D721Med (cell line): ENCODE measurements at regions not wholly inside any gene's neighbourhood (a gene's known extent, or its start where the extent isn't known, plus 50 kb on each side); places are given as distances from the start of the nearest gene placed in this dataset.

Source experiments
- DNase-seq: peaks from one replicate; pipeline ENCODE4 v3.0.0; 2011; ENCODE audit warnings: low spot score; ENCODE audit not compliant: insufficient read length
- FAIRE-seq: peaks from 2 replicates; lab custom pipeline; 2011; peaks lifted over from hg19 to GRCh38; lab: Jason Lieb, UNC
- TF ChIP-seq, protein P1 (sequence below): IDR thresholded peaks from 2 replicates; pipeline ENCODE4 v1.5.1; 2012; ENCODE audit warnings: mild to moderate bottlenecking, control low read depth; ENCODE audit not compliant: insufficient read depth; ENCODE audit errors: missing control alignments

DNA sequence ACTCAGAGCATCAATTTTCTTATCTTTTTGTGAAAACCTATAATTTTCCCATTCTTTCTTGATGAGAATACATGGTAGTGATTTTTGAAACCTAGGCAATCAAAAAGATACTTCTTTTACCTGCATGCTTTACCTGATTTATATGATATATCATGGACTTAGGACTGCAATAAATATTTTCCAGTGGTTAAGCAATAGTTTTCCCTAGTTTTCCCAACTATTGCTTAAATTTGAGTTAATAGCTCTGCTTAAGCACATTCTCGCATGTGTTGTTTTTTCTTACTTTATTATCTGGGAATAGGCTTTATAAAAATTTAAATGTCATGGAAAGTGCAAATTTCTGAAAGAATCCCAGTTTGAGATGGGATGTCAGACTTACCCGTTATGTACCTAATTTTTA lies 465.1 kb upstream of the BCHE start:
- DNase-seq (no peak), FAIRE-seq (no peak)
- TF ChIP-seq, protein P1, sequence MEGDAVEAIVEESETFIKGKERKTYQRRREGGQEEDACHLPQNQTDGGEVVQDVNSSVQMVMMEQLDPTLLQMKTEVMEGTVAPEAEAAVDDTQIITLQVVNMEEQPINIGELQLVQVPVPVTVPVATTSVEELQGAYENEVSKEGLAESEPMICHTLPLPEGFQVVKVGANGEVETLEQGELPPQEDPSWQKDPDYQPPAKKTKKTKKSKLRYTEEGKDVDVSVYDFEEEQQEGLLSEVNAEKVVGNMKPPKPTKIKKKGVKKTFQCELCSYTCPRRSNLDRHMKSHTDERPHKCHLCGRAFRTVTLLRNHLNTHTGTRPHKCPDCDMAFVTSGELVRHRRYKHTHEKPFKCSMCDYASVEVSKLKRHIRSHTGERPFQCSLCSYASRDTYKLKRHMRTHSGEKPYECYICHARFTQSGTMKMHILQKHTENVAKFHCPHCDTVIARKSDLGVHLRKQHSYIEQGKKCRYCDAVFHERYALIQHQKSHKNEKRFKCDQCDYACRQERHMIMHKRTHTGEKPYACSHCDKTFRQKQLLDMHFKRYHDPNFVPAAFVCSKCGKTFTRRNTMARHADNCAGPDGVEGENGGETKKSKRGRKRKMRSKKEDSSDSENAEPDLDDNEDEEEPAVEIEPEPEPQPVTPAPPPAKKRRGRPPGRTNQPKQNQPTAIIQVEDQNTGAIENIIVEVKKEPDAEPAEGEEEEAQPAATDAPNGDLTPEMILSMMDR = no peak

GRCh38 chr3:166296179-166296783 lies 459.1 kb upstream of the BCHE start:
- no peak for DNase-seq
- TF ChIP-seq, protein P1 = no peak
- no peak for FAIRE-seq

DNA sequence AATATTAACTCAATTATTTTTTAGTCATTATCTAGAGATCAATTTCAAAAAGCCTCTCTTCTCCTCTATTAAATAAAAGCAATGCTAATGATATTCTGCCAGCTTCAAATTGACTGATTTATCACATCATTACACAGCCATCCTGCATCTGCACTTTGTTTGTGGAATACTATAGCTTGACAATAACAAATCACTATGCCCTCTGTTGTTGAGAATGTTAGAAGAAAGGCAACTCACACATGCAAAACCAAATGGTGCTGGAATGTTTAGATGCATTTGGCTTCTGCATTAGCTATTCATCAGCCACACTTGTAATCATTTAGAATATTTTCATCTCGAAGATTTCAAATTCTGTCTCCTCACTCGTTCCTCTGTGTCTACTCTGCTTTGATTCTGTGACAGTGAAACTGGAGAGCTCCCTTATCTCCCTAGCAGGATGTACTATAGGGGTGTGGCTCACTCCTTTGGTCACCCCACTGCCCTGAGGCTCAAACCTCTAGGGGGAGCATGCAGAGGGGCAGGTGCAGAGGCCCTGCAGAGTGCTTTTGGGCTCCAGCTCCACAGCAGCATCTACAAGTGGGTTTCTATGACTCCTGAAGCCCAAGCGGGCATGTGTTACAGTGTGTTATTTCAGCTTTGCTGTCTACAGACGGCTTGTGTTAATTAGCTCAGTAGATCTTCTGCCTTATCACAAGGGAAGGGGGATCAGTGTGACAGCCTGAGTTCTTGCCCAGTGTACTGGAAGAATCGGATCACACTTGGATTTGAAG lies 454.1 kb upstream of the BCHE start:
- TF ChIP-seq, protein P1 = no peak
- DNase-seq (no peak), FAIRE-seq (no peak)

DNA sequence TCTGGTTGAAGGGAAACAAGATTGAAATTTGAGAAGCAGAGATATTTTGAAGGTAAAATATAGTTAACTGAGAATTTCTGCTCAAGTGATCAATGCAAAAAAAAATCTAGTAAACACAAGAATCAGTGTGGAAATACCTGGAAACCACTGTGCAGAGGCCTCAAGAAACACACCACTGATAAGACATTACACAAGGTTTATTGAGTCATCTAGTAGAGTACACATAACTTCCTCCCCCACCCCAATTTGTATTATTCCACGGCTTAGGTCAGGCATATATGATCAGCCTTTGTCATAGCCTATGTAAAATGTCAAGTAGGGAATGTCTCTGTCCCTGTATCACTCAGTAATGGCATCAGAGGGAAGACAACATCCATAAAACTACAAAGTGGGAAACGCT lies 447.8 kb upstream of the BCHE start:
- TF ChIP-seq, protein P1 = no peak
- no peak for FAIRE-seq

GRCh38 chr3:166283840-166284239 lies 446.6 kb upstream of the BCHE start:
- TF ChIP-seq, protein P1 = no peak
- DNase-seq = no peak
- no peak for FAIRE-seq

More for the DNA sequence above, 447.8 kb upstream of the BCHE start:
- DNase-seq = no peak

DNA sequence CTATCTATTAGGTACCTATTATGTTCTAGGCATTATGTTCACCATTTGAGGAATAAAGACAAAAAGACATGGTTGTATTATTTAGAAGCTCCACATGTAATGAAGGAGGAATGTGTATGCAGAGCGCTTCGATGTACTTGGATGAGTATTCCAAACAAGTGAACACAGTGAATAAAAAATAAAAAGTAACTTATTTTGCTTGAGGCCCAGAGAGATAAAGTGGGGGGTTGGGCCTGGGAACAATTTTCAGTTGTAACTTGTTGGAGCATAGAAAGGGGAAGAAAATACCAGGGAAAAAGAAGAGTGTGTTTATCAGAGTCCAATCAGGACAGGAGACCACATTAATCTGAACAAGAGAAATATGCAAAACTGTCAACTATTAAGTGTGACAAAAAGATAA lies 445.7 kb upstream of the BCHE start:
- FAIRE-seq (no peak), DNase-seq (no peak)
- TF ChIP-seq, protein P1 = no peak

DNA sequence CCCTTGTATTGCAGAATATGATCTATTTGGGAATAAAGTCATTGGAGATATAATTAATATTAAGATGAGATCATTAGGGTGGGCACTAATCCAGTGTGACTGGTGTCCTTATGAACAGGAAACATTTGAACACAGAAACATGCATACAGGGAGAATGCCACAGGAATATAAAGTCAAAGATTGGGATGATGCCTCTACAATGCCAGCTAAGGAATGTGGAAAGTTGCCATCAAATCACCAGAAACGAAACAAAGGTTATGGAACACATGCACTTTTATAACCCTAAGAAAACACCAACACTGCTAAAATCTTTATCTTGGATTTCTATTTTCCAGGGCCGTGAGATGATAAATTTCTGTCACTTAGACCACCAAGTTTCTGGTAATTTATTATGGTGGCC lies 442.4 kb upstream of the BCHE start:
- TF ChIP-seq, protein P1 = no peak
- DNase-seq (no peak), FAIRE-seq (no peak)
